ENCODE measurements at regions not wholly inside any gene's neighbourhood (a gene's known extent, or its start where the extent isn't known, plus 50 kb on each side); places are given as distances from the start of the nearest gene placed in this dataset.

GRCh38 chr13:61078976-61079770 lies 336.5 kb downstream of the PCDH20 start:
- Histone ChIP-seq H3K4me2 (replicated peaks; ENCODE audit: extremely low read depth, low read length, poor library complexity, severe bottlenecking) (no peak overlapping the region), H3K27ac (ENCODE audit: low read depth in 1 of 2, low read length in 2 of 2) (no peak overlapping the region), H3K36me3 (replicated peaks in 1 of 2; ENCODE audit: control insufficient read depth in 1 of 2, insufficient read depth in 2 of 2, low read length in 2 of 2) (no peaks in the 10 kb centered on the region), H3K79me2 (ENCODE audit: insufficient read depth, low read length) (no peaks in the 10 kb centered on the region), H3K9me3 (replicated peaks in 1 of 2; ENCODE audit: control insufficient read depth in 1 of 2, insufficient read depth in 1 of 2, low read length in 2 of 2) (peaks cover 8 to 14% of the 10 kb centered on the region in 2 donors), H3K27me3 (ENCODE audit: control insufficient read depth in 2 of 2, insufficient read depth in 2 of 2, low read length in 2 of 2) (no peaks in the 10 kb centered on the region), H3K4me1 (ENCODE audit: control insufficient read depth in 1 of 2, insufficient read depth in 2 of 2, low read length in 2 of 2) (no peaks in the 10 kb centered on the region), H4K20me1 (ENCODE audit: insufficient read depth, low read length) (no peaks in the 10 kb centered on the region), H2AFZ (ENCODE audit: insufficient read depth, low read depth, low read length, poor library complexity, severe bottlenecking) (no peak overlapping the region), H3K4me3 (replicated peaks in 1 of 3; ENCODE audit: low read depth in 2 of 3, low read length in 3 of 3) (no peak overlapping the region), H3K9ac (ENCODE audit: insufficient read depth, low read length, poor library complexity, severe bottlenecking) (no peak overlapping the region)
- H3K9me3 Mint-ChIP-seq: peaks cover 0 to 15% (median 5%) of the 10 kb centered on the region in 7 donors
- no peak for DNase-seq
- intact Hi-C loops (cut with micrococcal nuclease): no loop called here
- no peaks in the 10 kb centered on the region for H3K4me1 Mint-ChIP-seq
- 94% methylated on average over 3 of the region's 4 CpGs for WGBS (ENCODE audit: insufficient coverage)
- no peaks in the 10 kb centered on the region for H3K27me3 Mint-ChIP-seq (ENCODE audit: low read depth in 3 of 3)
- no peak overlapping the region for H3K27ac Mint-ChIP-seq
- H3K4me3 Mint-ChIP-seq: no peak overlapping the region
- no peak for TF ChIP-seq CTCF (IDR thresholded peaks at IDR 0.05)
- no peaks in the 10 kb centered on the region for H3K36me3 Mint-ChIP-seq

- H3K4me1 Mint-ChIP-seq: no peaks in the 10 kb centered on the region
- no peak overlapping the region for H3K4me3 Mint-ChIP-seq
- no peaks in the 10 kb centered on the region for H3K36me3 Mint-ChIP-seq
- no peak overlapping the region for H3K4me3 ChIP-seq (replicated peaks in 1 of 3; ENCODE audit: low read depth in 2 of 3, low read length in 3 of 3)
- no peak overlapping the region for H3K9ac ChIP-seq (ENCODE audit: insufficient read depth, low read length, poor library complexity, severe bottlenecking)
- no peaks in the 10 kb centered on the region for H3K27me3 Mint-ChIP-seq (ENCODE audit: low read depth in 3 of 3)
- no peak overlapping the region for H3K27ac Mint-ChIP-seq
- no peaks in the 10 kb centered on the region for H3K79me2 ChIP-seq (ENCODE audit: insufficient read depth, low read length)
- WGBS (ENCODE audit: insufficient coverage): 11% methylated on average over 1 of the region's 1 CpG
- H3K27me3 ChIP-seq (ENCODE audit: control insufficient read depth in 2 of 2, insufficient read depth in 2 of 2, low read length in 2 of 2): no peaks in the 10 kb centered on the region
- no peak overlapping the region for H2AFZ ChIP-seq (ENCODE audit: insufficient read depth, low read depth, low read length, poor library complexity, severe bottlenecking)
- H3K36me3 ChIP-seq (replicated peaks in 1 of 2; ENCODE audit: control insufficient read depth in 1 of 2, insufficient read depth in 2 of 2, low read length in 2 of 2): no peaks in the 10 kb centered on the region
- DNase-seq: no peak
- H3K4me1 ChIP-seq (ENCODE audit: control insufficient read depth in 1 of 2, insufficient read depth in 2 of 2, low read length in 2 of 2): no peaks in the 10 kb centered on the region
- no peak overlapping the region for H3K27ac ChIP-seq (ENCODE audit: low read depth in 1 of 2, low read length in 2 of 2)
- H4K20me1 ChIP-seq (ENCODE audit: insufficient read depth, low read length): no peaks in the 10 kb centered on the region
- H3K9me3 ChIP-seq (replicated peaks in 1 of 2; ENCODE audit: control insufficient read depth in 1 of 2, insufficient read depth in 1 of 2, low read length in 2 of 2): no peaks in the 10 kb centered on the region
- H3K4me2 ChIP-seq (replicated peaks; ENCODE audit: extremely low read depth, low read length, poor library complexity, severe bottlenecking): no peak overlapping the region
- peaks cover 0 to 3% (median 0%) of the 10 kb centered on the region in 7 donors for H3K9me3 Mint-ChIP-seq
- TF ChIP-seq CTCF (IDR thresholded peaks at IDR 0.05): no peak
- intact Hi-C loops (cut with micrococcal nuclease): no loop called here
These were observed 363.5 kb downstream of the PCDH20 start for GRCh38 chr13:61052175-61052574.

All from CD14-positive monocyte (primary cell).